ENCODE measurements at regions not wholly inside any gene's neighbourhood (a gene's known extent, or its start where the extent isn't known, plus 50 kb on each side); places are given as distances from the start of the nearest gene placed in this dataset.

DNA sequence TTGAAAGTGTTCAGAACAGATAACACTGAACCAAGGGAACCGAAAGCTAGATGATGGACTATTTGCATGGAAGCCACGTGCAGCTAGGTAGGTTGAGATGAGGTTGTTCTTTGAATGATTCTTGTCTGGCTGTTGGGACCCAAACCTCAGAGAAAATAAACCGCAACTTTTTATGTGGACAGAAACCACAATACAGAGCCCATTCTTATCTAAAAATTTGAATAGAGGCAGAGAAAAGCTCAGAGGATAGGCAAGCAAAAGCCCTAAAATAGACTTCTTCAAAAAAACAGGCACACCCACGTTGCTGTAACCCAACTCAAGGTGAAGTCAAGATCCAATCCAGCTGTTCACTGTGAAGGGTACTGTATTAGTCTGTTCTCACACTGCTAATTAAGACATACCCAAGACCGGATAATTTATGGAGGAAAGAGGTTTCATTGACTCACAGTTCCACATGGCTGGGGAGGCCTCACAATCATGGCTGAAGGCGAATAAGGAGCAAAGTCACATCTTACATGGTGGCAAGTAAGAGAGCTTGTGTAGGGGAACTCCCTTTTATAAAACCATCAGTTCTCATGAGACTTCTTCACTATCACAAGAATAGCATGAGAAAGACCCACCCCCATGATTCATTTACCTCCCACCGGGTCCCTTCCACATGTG, 353.8 kb downstream of the AACS start:
- H3K4me3 ChIP-seq (ENCODE audit: low read length), result no peak overlapping the region
- no peak for TF ChIP-seq RAD21 (conservative IDR thresholded peaks at IDR 0.05)
- TF ChIP-seq TAF1 (IDR thresholded peaks at IDR 0.05; ENCODE audit: low read depth), result no peak
- TF ChIP-seq EZH2 (IDR thresholded peaks at IDR 0.05; ENCODE audit: borderline replicate concordance, insufficient read depth, low read length, poor library complexity, severe bottlenecking), result no peak
- no peak for TF ChIP-seq MXI1 (conservative IDR thresholded peaks at IDR 0.05; ENCODE audit: poor library complexity, severe bottlenecking)
- TF ChIP-seq POLR2AphosphoS5 (IDR thresholded peaks at IDR 0.05), result no peak
- TF ChIP-seq SMC3 (conservative IDR thresholded peaks at IDR 0.05; ENCODE audit: poor library complexity), result no peak
- no peak for TF ChIP-seq EP300 (conservative IDR thresholded peaks at IDR 0.05; ENCODE audit: poor library complexity, severe bottlenecking)
- TF ChIP-seq, protein P1, sequence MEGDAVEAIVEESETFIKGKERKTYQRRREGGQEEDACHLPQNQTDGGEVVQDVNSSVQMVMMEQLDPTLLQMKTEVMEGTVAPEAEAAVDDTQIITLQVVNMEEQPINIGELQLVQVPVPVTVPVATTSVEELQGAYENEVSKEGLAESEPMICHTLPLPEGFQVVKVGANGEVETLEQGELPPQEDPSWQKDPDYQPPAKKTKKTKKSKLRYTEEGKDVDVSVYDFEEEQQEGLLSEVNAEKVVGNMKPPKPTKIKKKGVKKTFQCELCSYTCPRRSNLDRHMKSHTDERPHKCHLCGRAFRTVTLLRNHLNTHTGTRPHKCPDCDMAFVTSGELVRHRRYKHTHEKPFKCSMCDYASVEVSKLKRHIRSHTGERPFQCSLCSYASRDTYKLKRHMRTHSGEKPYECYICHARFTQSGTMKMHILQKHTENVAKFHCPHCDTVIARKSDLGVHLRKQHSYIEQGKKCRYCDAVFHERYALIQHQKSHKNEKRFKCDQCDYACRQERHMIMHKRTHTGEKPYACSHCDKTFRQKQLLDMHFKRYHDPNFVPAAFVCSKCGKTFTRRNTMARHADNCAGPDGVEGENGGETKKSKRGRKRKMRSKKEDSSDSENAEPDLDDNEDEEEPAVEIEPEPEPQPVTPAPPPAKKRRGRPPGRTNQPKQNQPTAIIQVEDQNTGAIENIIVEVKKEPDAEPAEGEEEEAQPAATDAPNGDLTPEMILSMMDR (IDR thresholded peaks at IDR 0.05; ENCODE audit: poor library complexity, severe bottlenecking), result no peak
- TF ChIP-seq REST (IDR thresholded peaks at IDR 0.05; ENCODE audit: borderline replicate concordance), result no peak
- H3K4me2 ChIP-seq (ENCODE audit: low read length), result no peak overlapping the region
- H3K9me2 ChIP-seq (ENCODE audit: insufficient read depth, low read length), result no peaks in the 10 kb centered on the region
- no peaks in the 10 kb centered on the region for H3K9me3 ChIP-seq (ENCODE audit: low read length)
- H3K79me2 ChIP-seq (replicated peaks; ENCODE audit: insufficient read depth, low read length), result no peaks in the 10 kb centered on the region
- H3K9ac ChIP-seq (ENCODE audit: low read length), result no peak overlapping the region
- no peak overlapping the region for H2AFZ ChIP-seq (ENCODE audit: low read depth, low read length)
- no peak overlapping the region for H3K27ac ChIP-seq (ENCODE audit: low read length)
- H3K27me3 ChIP-seq (ENCODE audit: insufficient read depth, low read depth, low read length), result no peaks in the 10 kb centered on the region
- H3K36me3 ChIP-seq (ENCODE audit: insufficient read depth, low read length), result no peaks in the 10 kb centered on the region
- no peaks in the 10 kb centered on the region for H4K20me1 ChIP-seq (ENCODE audit: insufficient read depth)
- H3F3A ChIP-seq (ENCODE audit: insufficient read depth, low read length, poor library complexity, severe bottlenecking), result no peaks in the 10 kb centered on the region

- H2AFZ ChIP-seq (ENCODE audit: low read depth, low read length), result no peak overlapping the region
- H3K9ac ChIP-seq (ENCODE audit: low read length), result no peak overlapping the region
- H3K79me2 ChIP-seq (replicated peaks; ENCODE audit: insufficient read depth, low read length), result no peaks in the 10 kb centered on the region
- no peak for TF ChIP-seq POLR2AphosphoS5 (IDR thresholded peaks at IDR 0.05)
- no peaks in the 10 kb centered on the region for H3K36me3 ChIP-seq (ENCODE audit: insufficient read depth, low read length)
- H3K27ac ChIP-seq (ENCODE audit: low read length), result no peak overlapping the region
- H3K4me2 ChIP-seq (ENCODE audit: low read length), result no peak overlapping the region
- no peaks in the 10 kb centered on the region for H3K27me3 ChIP-seq (ENCODE audit: insufficient read depth, low read depth, low read length)
- no peaks in the 10 kb centered on the region for H3F3A ChIP-seq (ENCODE audit: insufficient read depth, low read length, poor library complexity, severe bottlenecking)
- no peaks in the 10 kb centered on the region for H3K9me2 ChIP-seq (ENCODE audit: insufficient read depth, low read length)
- H3K4me3 ChIP-seq (ENCODE audit: low read length), result no peak overlapping the region
- peaks cover 3% of the 10 kb centered on the region for H3K9me3 ChIP-seq (ENCODE audit: low read length)
- H4K20me1 ChIP-seq (ENCODE audit: insufficient read depth), result no peaks in the 10 kb centered on the region
Measured at GRCh38 chr12:125424909-125425308, 359.7 kb downstream of the AACS start.
